GM19438 (cell line): ENCODE measurements at regions not wholly inside any gene's neighbourhood (a gene's known extent, or its start where the extent isn't known, plus 50 kb on each side); places are given as distances from the start of the nearest gene placed in this dataset.

Experiments used
- ATAC-seq: cut with Tn5 transposase; IDR thresholded peaks from one replicate; pipeline ENCODE4 v1.9.1; 2021; ENCODE audit warnings: low read depth; ENCODE audit not compliant: unreplicated experiment

- no peak for ATAC-seq
These were observed 100.2 kb upstream of the DMAC1 start for GRCh38 chr9:7899753-7900152.

- no peak for ATAC-seq
These were observed 94.7 kb upstream of the DMAC1 start for GRCh38 chr9:7894231-7894630.

- no peak for ATAC-seq
These were observed 93.4 kb upstream of the DMAC1 start for GRCh38 chr9:7892975-7893374.

GRCh38 chr9:7879551-7880245 lies 80.1 kb upstream of the DMAC1 start:
- no peak for ATAC-seq

GRCh38 chr9:7871977-7872730 lies 72.6 kb upstream of the DMAC1 start:
- ATAC-seq = no peak

- ATAC-seq = no peak
These were observed 69.8 kb upstream of the DMAC1 start for GRCh38 chr9:7869340-7869739.

- ATAC-seq = no peak
These were observed 62.6 kb upstream of the DMAC1 start for GRCh38 chr9:7862170-7862569.

GRCh38 chr9:7861086-7861485 lies 61.5 kb upstream of the DMAC1 start:
- no peak for ATAC-seq

- ATAC-seq = no peak
These were observed 60.7 kb upstream of the DMAC1 start for GRCh38 chr9:7860335-7860709.

- ATAC-seq = no peak
These were observed 60.2 kb upstream of the DMAC1 start for GRCh38 chr9:7859701-7860334.

- ATAC-seq = no peak
These were observed 58.6 kb upstream of the DMAC1 start for GRCh38 chr9:7858166-7858565.

GRCh38 chr9:7854763-7855162 lies 55.2 kb upstream of the DMAC1 start:
- ATAC-seq = no peak
